ENCODE measurements at regions not wholly inside any gene's neighbourhood (a gene's known extent, or its start where the extent isn't known, plus 50 kb on each side); places are given as distances from the start of the nearest gene placed in this dataset.
A peak's percentile ranks its signal among the peaks of the same experiment; 100 is the strongest.

- DNase-seq (ENCODE audit: low read depth) = no peak
Measured at GRCh38 chr2:234307322-234307961, 189.4 kb downstream of the ARL4C start.

GRCh38 chr2:234306426-234307173 lies 190.3 kb downstream of the ARL4C start:
- no peak for DNase-seq (ENCODE audit: low read depth)

GRCh38 chr2:234305846-234306245 lies 191.0 kb downstream of the ARL4C start:
- DNase-seq (ENCODE audit: low read depth) = no peak

GRCh38 chr2:234304950-234305349 lies 191.9 kb downstream of the ARL4C start:
- no peak for DNase-seq (ENCODE audit: low read depth)

- DNase-seq (ENCODE audit: low read depth) = no peak
Measured at GRCh38 chr2:234302664-234302991, 194.3 kb downstream of the ARL4C start.

- no peak for DNase-seq (ENCODE audit: low read depth)
Measured at GRCh38 chr2:234300932-234301823, 195.7 kb downstream of the ARL4C start.

GRCh38 chr2:234300391-234300925 lies 196.4 kb downstream of the ARL4C start:
- DNase-seq (ENCODE audit: low read depth) = no peak

- DNase-seq (ENCODE audit: low read depth) = no peak
Measured at GRCh38 chr2:234298918-234299317, 198.0 kb downstream of the ARL4C start.

- no peak for DNase-seq (ENCODE audit: low read depth)
Measured at GRCh38 chr2:234296991-234297390, 199.9 kb downstream of the ARL4C start.

GRCh38 chr2:234293973-234294372 lies 202.9 kb downstream of the ARL4C start:
- DNase-seq (ENCODE audit: low read depth) = no peak

- DNase-seq (ENCODE audit: low read depth) = no peak
Measured at GRCh38 chr2:234292962-234293243, 204.0 kb downstream of the ARL4C start.

GRCh38 chr2:234292205-234292961 lies 204.5 kb downstream of the ARL4C start:
- peak; percentile 75 for DNase-seq (ENCODE audit: low read depth)

- DNase-seq (ENCODE audit: low read depth) = no peak
Measured at GRCh38 chr2:234291765-234292204, 205.1 kb downstream of the ARL4C start.

- DNase-seq (ENCODE audit: low read depth) = peak; percentile 82
Measured at GRCh38 chr2:234290671-234291070, 206.2 kb downstream of the ARL4C start.

GRCh38 chr2:234289834-234290590 lies 206.9 kb downstream of the ARL4C start:
- no peak for DNase-seq (ENCODE audit: low read depth)

GRCh38 chr2:234288974-234289455 lies 207.9 kb downstream of the ARL4C start:
- DNase-seq (ENCODE audit: low read depth) = peak; percentile 71

- DNase-seq (ENCODE audit: low read depth) = no peak
Measured at GRCh38 chr2:234287650-234288049, 209.2 kb downstream of the ARL4C start.

GRCh38 chr2:234286956-234287355 lies 209.9 kb downstream of the ARL4C start:
- DNase-seq (ENCODE audit: low read depth) = no peak

- DNase-seq (ENCODE audit: low read depth) = no peak
Measured at GRCh38 chr2:234286118-234286598, 210.7 kb downstream of the ARL4C start.

GRCh38 chr2:234285541-234285940 lies 211.3 kb downstream of the ARL4C start:
- no peak for DNase-seq (ENCODE audit: low read depth)

GRCh38 chr2:234279637-234280036 lies 217.2 kb downstream of the ARL4C start:
- DNase-seq (ENCODE audit: low read depth) = no peak

Measured in T follicular helper cell (primary cell).